Type B pancreatic cell (in vitro differentiated cells): ENCODE measurements at regions not wholly inside any gene's neighbourhood (a gene's known extent, or its start where the extent isn't known, plus 50 kb on each side); places are given as distances from the start of the nearest gene placed in this dataset.

ENCODE experiments used
- DNase-seq: peaks from one replicate; pipeline ENCODE4 v3.0.0; 2021; ENCODE audit warnings: mixed read lengths; ENCODE audit not compliant: unreplicated experiment; ENCODE audit errors: extremely low spot score
- H3K27ac Mint-ChIP-seq: 2 replicates; pipeline ENCODE4 v1.8.0; 2021; ENCODE audit warnings: mild to moderate bottlenecking, mixed read lengths
- H3K27me3 Mint-ChIP-seq: 2 replicates; pipeline ENCODE4 v1.8.0; 2021; ENCODE audit warnings: mixed read lengths
- H3K36me3 Mint-ChIP-seq: 2 replicates; pipeline ENCODE4 v1.8.0; 2021; ENCODE audit warnings: mixed read lengths
- H3K4me1 Mint-ChIP-seq: one replicate; pipeline ENCODE4 v1.8.0; 2021; ENCODE audit warnings: mixed read lengths; ENCODE audit not compliant: unreplicated experiment
- H3K4me3 Mint-ChIP-seq: 2 replicates; pipeline ENCODE4 v1.8.0; 2021; ENCODE audit warnings: mild to moderate bottlenecking, mixed read lengths
- H3K9me3 Mint-ChIP-seq: 2 replicates; pipeline ENCODE4 v1.8.0; 2021; ENCODE audit warnings: mixed read lengths
- CTCF ChIP-seq: fragments of 200-600 bp; sonication (generic); conservative IDR thresholded peaks from 2 replicates; pipeline ENCODE4 v1.5.0; 2021; ENCODE audit warnings: antibody characterized with exemption, mild to moderate bottlenecking

GRCh38 chr17:12512694-12513355 is 152.9 kb upstream of the MYOCD start:
- H3K27me3 Mint-ChIP-seq: no peaks in the 10 kb centered on the region
- no peak overlapping the region for H3K27ac Mint-ChIP-seq
- H3K36me3 Mint-ChIP-seq: no peaks in the 10 kb centered on the region
- no peak overlapping the region for H3K4me3 Mint-ChIP-seq
- no peak for DNase-seq
- no peaks in the 10 kb centered on the region for H3K9me3 Mint-ChIP-seq
- TF ChIP-seq CTCF: no peak
- no peaks in the 10 kb centered on the region for H3K4me1 Mint-ChIP-seq

GRCh38 chr17:12514596-12514995 is 151.1 kb upstream of the MYOCD start:
- Mint-ChIP-seq H3K27ac (no peak overlapping the region), H3K9me3 (no peaks in the 10 kb centered on the region), H3K4me3 (no peak overlapping the region), H3K27me3 (no peaks in the 10 kb centered on the region), H3K36me3 (no peaks in the 10 kb centered on the region), H3K4me1 (no peaks in the 10 kb centered on the region)
- no peak for DNase-seq
- no peak for TF ChIP-seq CTCF

- Mint-ChIP-seq H3K27ac (no peak overlapping the region), H3K27me3 (peaks cover 3% of the 10 kb centered on the region), H3K4me3 (no peak overlapping the region), H3K9me3 (no peaks in the 10 kb centered on the region), H3K36me3 (no peaks in the 10 kb centered on the region), H3K4me1 (peaks cover 10% of the 10 kb centered on the region)
- DNase-seq: no peak
- no peak for TF ChIP-seq CTCF
These were observed 145.6 kb upstream of the MYOCD start for GRCh38 chr17:12519956-12520594.

- Mint-ChIP-seq H3K9me3 (no peaks in the 10 kb centered on the region), H3K4me1 (peaks cover 10% of the 10 kb centered on the region), H3K27ac (no peak overlapping the region), H3K36me3 (no peaks in the 10 kb centered on the region), H3K27me3 (peaks cover 3% of the 10 kb centered on the region), H3K4me3 (no peak overlapping the region)
- no peak for DNase-seq
- TF ChIP-seq CTCF: no peak
These were observed 144.3 kb upstream of the MYOCD start for GRCh38 chr17:12521416-12521815.

- no peaks in the 10 kb centered on the region for H3K36me3 Mint-ChIP-seq
- peaks cover 3% of the 10 kb centered on the region for H3K27me3 Mint-ChIP-seq
- no peaks in the 10 kb centered on the region for H3K9me3 Mint-ChIP-seq
- TF ChIP-seq CTCF: no peak
- no peak for DNase-seq
- H3K27ac Mint-ChIP-seq: no peak overlapping the region
- no peak overlapping the region for H3K4me3 Mint-ChIP-seq
- H3K4me1 Mint-ChIP-seq: peaks cover 10% of the 10 kb centered on the region
These were observed 143.4 kb upstream of the MYOCD start for GRCh38 chr17:12522336-12522735.
